CD4-positive, alpha-beta T cell treated with Interleukin-12 subunit alpha and Interleukin-12 subunit beta, for 1 hour (primary cell): ENCODE measurements at regions not wholly inside any gene's neighbourhood (a gene's known extent, or its start where the extent isn't known, plus 50 kb on each side); places are given as distances from the start of the nearest gene placed in this dataset.
"Not testable (repeated sequence)": the region's sequence is repeated elsewhere in the genome, so short reads cannot be mapped to it uniquely, and the experiment has no call there.

Source experiments
- DNase-seq: peaks from one replicate; pipeline ENCODE4 v3.0.0-alpha.2; 2020

DNA sequence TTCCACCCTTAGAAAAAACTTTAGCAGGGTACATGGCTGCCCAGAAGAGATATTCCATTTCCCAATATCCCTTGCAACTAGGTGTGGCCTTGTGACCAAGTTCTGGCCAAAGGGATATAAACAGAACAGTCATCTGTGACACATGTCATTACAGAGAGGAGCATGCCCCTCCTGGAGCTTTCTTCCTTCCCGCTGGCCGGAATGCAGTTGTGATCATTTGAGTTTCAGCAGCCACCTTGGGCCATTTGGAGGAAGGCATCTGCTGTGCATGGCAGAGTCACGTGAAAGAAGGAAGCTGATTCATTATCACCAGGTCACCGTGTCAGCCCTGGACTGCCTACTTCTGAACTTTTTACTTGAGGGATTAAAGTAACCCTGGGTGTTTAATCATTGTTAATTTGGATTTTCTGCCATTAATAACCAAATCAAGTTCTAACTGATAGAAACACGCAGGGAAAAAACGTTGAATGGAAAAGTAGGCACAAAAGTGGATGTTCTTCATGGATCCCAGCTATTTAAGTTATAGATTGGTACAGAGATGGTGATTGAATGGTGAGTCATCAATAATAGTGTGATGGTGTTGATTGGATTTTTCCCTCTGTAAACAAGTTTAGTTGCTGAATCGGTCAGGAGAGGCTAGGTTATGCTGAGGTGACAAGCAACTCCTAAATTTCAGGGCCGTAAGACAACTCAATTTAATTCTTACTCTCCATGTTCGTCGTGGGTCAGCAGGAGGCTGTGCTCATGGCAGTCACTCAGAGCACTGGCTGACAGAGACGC, 80.7 kb upstream of the CCDC167 start:
- no peak for DNase-seq

DNA sequence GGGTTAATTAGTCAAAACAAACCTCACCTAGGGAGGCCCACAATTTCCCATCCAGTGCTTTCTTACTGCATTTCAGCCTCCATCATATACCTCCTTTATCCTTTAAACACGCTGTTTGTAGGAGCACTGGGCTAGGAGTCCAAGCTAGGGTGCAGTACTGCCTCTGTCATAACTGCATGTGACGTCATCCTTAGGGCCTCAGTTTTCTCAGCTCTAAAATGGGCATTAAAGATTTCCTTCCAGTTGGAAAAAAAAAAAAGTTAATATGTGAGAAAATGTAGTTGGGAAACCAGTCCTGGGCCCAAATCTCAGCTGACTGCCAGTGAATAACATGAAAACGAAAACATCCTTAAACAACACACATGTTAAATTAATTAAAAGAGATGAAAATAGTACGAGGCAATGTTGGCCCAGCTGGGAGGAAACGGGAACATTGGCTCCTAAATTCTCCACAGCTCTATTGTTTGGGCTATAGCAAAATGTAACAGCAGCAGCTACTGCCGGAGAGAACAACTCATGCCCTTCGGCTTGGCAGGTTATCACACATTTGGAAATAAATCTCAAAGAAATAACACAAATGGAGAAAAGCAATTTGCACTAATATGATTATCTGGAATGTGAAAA, 79.9 kb upstream of the CCDC167 start:
- DNase-seq = no peak

- no peak for DNase-seq
Measured at GRCh38 chr6:37578104-37578503, 78.4 kb upstream of the CCDC167 start.

GRCh38 chr6:37576336-37576737, 76.6 kb upstream of the CCDC167 start:
- no peak for DNase-seq

- DNase-seq = no peak
Measured at GRCh38 chr6:37575221-37575620, 75.5 kb upstream of the CCDC167 start.

DNA sequence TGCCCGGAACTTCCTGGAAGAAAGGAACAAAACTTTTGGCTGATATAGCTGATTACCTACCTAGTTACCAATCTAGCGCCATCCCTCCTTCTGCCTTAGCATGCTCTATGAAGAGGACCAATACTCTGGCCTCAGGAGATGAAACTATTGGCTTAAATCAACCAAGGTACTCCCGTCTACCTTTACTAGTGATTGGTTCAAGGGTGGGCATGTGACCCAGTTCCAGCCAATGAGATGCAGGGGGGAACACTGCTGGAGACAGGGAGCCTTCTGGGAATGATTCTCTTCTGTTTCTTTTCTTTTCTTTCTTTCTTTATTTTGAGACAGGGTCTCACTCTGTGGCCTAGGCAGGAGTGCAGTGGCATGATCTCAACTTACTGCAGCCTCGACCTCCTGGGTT, 72.6 kb upstream of the CCDC167 start:
- DNase-seq = no peak

- no peak for DNase-seq
Measured at GRCh38 chr6:37570482-37571133, 70.9 kb upstream of the CCDC167 start.

GRCh38 chr6:37569743-37570481, 70.2 kb upstream of the CCDC167 start:
- DNase-seq = no peak

GRCh38 chr6:37569317-37569716, 69.6 kb upstream of the CCDC167 start:
- DNase-seq = no peak

- DNase-seq = no peak
Measured at GRCh38 chr6:37566950-37567349, 67.3 kb upstream of the CCDC167 start.

DNA sequence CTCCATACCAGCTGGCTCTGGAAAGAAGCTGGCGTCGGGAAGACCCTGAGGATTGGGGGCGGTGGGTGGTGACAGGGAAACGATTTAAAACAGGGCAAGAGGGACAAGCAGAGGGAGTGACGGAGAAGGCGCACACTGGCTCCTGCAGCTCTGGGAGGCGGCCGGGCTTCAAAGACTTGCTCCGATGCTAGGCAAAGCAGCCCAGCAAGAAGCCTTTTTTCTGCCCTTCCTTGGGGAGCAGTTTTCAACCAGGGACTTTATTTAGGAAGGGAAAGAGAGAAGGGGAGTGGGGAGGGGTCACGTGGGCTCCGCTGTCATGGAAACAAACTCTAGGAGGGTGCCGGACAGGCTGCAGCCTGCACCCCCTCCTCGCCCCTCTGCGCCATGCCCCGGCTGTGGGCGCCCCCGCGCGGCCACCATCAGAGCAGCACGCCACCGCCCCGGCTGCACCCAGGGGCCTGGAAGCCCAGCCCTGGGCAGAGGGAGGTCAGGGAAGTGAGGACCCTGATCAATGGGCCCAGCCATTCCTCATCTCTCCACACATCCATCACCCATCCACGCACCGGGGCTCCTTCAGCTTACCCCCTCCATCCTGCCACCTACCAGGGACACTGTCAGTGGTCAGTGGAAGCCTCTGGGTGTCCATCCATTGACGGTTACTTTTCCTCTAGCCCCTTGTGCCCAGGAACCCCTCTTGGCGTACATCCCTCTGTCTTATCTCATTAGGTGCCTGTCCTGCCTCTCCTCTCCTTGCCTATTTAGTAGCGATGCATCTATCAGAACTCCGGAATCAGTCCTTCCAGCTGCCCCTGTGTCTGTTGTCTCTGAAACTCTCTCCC, 66.6 kb upstream of the CCDC167 start:
- peak; percentile 72 for DNase-seq

DNA sequence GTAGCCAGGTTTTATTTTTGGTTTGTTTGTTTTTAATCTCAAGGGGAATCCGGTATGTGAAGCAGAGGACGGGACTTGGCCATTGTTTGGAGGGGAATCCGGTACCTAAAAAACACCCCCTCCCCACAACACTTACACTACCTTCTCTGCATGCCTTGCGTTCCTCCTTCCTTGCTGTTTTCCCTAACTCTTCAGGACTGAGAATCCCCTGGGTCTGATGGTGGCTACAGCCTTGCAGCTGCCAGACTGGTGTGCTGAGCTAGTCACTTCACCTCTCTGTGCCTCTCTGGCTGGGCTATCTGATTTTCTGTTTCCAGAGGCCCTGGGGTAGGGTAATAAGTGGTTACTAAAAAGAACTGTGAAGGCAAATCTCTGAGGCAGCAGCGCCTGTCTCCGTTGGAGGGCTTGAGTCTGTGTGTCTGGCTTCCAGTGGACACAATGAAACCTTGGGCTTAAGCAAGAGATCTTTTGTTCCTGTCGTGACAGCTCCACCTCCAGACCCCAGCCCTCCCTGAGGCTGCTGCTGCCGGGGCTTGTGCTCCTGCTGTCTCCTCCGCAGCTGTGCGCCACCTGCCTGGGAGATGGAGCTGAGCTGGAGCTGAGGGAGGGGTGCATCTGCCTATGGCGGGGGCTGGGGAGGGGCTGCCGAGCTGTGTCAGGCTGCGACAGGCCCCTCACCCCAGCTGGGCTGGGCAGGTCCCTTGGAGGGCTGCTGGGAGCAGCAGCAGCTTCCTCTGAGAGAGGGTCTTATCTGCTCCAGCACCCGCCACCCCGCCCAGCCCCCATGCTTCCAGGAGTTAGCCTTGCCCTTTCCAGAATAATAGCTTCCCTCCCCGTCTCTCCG, 65.8 kb upstream of the CCDC167 start:
- DNase-seq = no peak

- not testable (repeated sequence) for DNase-seq
Measured at GRCh38 chr6:37562926-37563288, 63.2 kb upstream of the CCDC167 start.

- no peak for DNase-seq
Measured at GRCh38 chr6:37561361-37561760, 61.7 kb upstream of the CCDC167 start.

DNA sequence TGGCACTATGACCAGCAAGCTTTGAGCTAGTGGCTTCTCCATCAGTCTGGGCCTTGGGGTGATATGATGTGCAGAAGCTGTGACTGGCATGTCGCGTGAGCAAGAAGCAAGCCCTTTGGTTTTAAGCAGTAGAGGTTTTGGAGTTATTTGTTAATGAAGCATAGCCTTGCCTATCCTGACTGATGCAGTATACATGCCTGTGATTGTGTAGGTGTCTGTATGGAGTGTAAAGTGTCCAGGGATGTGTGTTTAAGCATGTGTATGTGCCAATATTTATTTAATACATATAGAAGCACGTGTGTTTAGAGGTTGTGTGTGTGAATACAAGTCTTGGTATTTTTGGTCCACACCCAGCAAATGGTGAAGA, 61.0 kb upstream of the CCDC167 start:
- no peak for DNase-seq

GRCh38 chr6:37559501-37559900, 59.8 kb upstream of the CCDC167 start:
- no peak for DNase-seq

DNA sequence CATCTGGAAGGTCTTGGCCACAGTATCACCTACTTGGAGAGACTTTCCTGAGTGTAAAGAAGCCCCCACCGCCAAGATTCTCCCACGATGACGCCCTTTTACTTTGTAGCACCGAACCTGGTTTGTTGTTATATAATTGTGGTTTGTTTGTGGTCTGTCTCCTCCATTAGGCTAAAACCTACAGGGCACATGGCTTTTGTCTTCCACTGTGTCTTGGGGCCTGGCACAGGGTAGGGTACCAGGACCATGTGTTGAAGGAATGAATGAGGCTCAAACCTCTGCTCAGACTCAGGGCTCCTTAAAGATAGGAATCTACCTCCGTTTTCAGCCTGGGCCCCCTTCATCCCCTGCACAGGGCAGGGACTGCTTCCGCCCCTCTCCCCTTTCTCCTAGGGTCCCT, 59.4 kb upstream of the CCDC167 start:
- no peak for DNase-seq

DNA sequence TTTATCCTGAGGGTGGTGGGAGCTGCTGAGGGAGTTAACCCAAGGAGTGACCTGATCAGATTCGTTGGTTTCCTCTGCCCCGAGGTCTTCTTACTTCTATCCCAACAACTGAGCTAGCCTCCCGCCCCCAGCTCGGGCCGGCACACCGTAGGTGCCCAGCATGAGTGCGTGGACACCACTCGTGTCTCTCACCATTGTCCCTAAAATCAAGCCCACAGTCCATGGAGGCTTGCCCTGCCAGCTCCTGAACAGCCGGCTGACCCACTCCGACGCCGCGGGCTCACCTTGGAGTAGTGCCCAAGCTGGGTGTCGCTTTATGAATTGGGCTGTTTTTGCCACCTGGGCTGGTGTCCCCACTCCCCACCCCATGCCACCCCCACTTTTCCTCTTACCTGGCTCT, 59.0 kb upstream of the CCDC167 start:
- no peak for DNase-seq

DNA sequence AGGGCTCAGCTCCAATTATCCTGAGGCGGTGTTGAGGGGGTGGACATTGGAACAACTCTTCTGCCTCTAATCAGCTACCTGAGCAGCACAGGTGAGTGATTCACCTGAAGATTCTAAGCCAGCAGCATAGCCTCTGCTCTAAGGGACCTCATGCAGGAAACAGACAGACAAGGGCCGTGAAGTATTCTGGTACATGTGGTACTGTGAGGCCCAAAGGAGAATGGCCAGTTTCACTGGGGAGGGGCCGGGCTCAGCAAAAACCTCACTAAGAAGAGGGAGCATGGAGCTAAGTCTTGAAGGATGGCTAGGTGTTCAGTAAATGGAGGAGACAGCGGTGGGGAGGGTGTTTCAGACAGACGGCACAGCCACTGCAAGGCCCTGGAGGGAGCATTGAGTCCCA, 58.5 kb upstream of the CCDC167 start:
- no peak for DNase-seq

- no peak for DNase-seq
Measured at GRCh38 chr6:37557645-37558114, 58.0 kb upstream of the CCDC167 start.

DNA sequence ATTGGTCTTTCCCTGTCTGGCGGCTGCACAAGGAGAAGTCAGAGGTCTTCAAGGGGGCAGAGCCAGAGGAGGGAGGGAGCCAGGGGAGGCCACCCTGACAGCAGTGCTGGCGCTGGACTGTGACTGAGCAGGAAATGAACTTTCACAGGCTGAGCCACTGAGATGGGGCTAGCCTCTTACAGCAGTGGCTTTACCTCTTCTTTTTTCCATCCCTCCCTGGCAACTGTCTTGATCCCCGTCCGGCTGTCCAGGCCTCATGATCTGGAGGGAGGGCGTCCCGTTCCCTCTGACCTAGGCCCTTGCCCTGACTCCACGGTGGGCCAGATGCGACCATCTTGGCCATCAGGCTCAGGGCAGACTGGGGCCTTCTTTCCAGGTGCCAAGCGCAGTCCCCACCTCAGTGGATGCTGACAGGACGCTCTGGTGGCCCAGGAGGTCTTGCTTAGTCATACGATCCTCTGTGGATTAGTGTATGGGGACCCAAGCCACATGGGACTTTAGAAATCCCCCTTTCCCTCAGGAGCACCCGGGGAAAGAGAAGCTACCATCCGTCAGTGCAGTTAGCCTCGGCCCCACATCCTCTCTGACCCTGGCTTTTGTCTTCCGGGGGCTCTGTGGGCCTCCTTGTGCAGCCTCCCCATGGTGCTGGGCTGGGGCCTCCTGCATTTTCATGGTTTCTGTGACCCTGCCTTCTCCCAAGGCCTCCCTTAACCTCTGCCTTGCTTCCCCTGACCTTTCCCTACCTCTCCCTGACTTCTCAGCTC, 57.4 kb upstream of the CCDC167 start:
- DNase-seq = no peak
